NCI-H748 treated with DMSO at 0.1 percent for 48 hours (cell line): ENCODE measurements at regions not wholly inside any gene's neighbourhood (a gene's known extent, or its start where the extent isn't known, plus 50 kb on each side); places are given as distances from the start of the nearest gene placed in this dataset.
A peak's percentile ranks its signal among the peaks of the same experiment; 100 is the strongest.
"Not testable (repeated sequence)": the region's sequence is repeated elsewhere in the genome, so short reads cannot be mapped to it uniquely, and the experiment has no call there.

Experiments used
- DNase-seq: peaks from one replicate; lab custom pipeline; 2025; lab: John Stamatoyannopoulos, UW

DNA sequence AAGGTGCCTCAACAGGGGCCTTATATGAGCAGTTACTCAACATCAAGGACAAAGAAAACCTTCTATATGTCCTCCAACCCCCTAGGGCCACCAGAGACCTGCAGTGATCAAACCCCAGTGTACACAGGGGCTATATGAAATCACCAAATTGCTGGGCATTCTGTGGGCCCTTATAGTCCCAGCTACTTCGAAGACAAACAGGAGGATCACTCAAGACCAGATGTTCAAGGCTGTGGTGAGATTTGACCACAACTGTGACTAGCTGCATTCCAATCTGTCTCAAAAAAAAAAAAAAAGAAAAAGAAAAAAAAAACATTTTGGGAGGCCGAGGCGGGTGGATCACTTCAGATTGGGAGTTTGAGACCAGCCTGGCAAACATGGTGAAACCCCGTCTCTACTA, 51.0 kb upstream of the PRB2 start:
- no peak for DNase-seq

GRCh38 chr12:11457996-11458645, 62.8 kb upstream of the PRB2 start:
- no peak for DNase-seq

GRCh38 chr12:11460343-11461023, 65.1 kb upstream of the PRB2 start:
- DNase-seq: no peak

DNA sequence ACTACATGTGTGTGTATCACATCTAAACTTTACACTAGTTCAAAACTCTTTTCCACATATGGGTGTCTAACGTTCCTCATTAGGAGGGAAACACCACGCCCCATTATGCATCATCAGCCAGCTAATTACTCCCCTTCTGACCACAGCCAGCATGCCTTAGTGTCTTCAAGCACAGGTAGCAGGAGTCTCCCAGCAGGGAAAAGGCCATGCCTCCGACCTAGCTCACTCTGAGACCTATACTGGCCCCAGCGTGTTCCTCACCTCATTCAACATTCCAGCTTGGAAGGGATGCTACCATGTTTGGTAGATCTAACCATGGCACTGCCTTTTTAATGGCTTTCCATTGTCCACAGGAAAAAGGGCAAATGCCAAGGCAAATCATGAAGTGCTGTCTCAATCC, 66.1 kb upstream of the PRB2 start:
- DNase-seq: no peak

DNA sequence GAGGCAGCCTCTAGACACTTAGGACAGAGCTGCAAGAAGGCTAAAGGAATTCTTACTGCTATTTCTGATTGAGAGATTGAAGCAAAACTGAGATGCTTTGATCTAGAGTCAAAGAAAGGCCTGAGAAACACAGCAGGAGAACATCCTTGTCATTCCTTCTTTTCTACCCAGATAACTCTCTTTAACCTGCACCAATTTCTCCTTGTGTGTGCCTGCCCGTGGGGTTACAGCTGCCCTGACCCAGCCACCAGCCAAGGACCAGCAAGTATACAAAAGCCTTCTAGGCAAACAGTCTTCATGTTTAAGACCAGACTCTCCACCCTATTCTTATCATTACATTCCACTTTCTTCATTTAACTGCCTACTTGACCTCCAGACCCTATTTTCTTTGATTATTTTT, 81.7 kb upstream of the PRB2 start:
- no peak for DNase-seq

- no peak for DNase-seq
Measured at GRCh38 chr12:11482955-11483354, 87.6 kb upstream of the PRB2 start.

DNA sequence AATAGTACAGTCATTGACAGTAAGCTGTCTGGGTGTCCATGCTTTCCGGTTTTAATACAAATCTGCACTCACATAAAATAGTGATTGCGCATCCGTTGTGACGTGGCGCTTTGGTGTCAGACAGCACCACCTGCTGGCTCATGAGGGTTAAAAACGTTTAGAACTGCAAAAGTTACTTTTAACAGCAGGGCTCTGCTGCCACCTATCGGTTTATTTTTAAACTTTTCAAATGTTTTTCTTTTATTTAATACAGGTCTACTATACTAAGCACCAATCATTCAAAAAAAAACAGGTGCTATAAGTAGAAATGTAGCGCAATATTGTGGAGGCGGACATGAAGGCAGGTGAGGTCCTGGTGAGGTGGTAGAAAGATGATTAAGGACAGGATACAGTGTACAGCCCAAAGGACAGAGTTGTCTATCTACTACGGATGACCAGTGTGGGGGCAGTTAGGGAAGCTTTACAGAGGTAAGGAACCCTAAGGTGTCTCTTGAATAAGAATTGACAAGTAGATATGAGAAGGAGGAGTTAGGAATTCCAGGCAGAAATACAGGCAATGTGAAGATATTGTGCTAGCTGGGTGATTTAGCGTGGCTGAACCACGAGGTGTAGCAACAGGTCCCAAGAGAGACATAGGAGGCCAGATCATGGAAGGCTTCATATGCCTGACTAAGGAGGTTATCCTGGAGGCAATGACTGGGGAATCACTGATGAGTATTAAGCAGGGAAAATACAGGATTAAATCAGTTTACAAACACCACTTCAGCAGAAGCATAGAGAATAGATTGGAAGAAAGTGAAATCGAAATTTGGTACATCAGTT, 91.5 kb upstream of the PRB2 start:
- DNase-seq: peak; percentile 66

GRCh38 chr12:11496157-11496851, 100.9 kb upstream of the PRB2 start:
- DNase-seq: no peak

GRCh38 chr12:11497438-11497837, 102.1 kb upstream of the PRB2 start:
- no peak for DNase-seq

GRCh38 chr12:11497995-11498394, 102.6 kb upstream of the PRB2 start:
- DNase-seq: no peak

DNA sequence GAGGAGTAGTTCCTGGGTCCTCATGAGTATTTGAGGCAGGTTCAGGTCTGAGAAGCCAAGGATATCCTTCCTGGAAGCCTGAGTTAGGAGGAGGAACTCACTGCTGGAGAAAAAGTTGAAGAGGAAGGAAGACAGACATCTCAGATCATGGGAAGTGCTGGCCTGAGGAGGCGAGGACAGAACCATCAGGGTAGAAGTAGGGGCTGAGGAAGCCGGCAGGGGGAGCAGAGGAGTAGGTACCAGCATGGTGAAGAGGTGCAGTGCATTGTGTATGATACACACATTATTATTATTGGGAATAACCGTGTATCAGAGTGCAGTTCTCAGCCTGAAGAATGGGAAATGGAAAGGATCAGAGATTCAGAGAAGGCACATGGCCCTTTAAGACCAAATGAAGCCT, 103.2 kb upstream of the PRB2 start:
- not testable (repeated sequence) for DNase-seq

DNA sequence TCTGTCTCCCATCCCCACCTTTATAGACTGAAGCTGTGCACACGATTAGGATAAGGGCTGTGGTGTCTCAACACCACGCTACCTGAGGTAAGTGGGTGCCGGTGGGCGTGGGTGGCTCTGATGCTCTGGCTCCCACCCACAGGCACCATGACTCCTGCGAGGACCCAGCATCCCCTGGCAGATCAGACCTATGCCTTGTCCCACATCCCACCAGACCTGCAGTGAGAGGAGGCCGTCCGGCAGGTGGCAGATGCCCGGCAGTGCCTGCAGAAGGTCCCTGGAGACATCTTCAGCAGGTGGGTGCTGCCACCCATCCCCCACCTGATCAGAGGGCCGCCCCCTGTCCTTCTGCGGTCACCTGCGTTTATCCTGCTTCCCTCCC, 104.4 kb upstream of the PRB2 start:
- no peak for DNase-seq

GRCh38 chr12:11500188-11500860, 105.0 kb upstream of the PRB2 start:
- DNase-seq: no peak

GRCh38 chr12:11500861-11501230, 105.5 kb upstream of the PRB2 start:
- no peak for DNase-seq

DNA sequence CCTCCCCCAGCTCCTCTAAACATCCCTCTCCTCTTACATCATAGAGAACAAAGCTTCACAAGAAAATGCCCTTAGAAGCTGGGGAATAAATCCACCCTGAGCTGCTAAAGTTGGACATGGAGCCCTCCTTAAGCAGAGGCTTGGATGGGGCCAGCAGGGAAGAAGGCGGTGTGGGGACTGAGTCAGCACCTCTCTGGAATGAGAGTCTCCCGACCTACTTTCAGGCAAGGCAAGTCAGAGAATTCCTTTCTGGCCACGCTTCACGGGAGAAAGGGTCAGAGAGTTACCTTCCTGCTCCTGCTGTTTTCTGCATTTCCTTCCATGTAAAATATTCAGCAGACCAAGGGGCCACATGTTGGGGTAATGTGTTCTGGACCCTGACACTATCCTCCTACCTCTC, 113.3 kb upstream of the PRB2 start:
- DNase-seq: no peak

DNA sequence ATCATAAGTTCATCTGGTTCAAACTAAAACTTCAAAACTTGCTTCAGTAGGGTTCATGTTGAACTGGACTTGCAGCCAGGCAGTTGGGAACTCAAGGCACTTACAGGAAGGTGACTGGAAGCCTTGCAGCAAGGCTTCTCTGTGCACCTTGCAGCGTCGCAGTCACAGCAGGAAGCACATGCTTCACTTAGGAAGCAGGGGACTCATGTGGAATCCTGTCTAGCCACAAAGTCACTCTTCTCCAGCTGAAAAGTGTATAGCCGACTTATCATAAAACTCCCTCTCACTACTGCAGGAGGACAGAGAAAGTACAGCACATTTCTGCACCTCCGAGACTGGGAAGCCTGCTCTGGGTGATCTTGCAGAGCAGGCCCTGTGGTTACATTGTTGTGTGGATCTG, 114.0 kb upstream of the PRB2 start:
- DNase-seq: no peak

- DNase-seq: no peak
Measured at GRCh38 chr12:11510671-11511070, 115.3 kb upstream of the PRB2 start.

- DNase-seq: no peak
Measured at GRCh38 chr12:11513288-11513687, 117.9 kb upstream of the PRB2 start.

DNA sequence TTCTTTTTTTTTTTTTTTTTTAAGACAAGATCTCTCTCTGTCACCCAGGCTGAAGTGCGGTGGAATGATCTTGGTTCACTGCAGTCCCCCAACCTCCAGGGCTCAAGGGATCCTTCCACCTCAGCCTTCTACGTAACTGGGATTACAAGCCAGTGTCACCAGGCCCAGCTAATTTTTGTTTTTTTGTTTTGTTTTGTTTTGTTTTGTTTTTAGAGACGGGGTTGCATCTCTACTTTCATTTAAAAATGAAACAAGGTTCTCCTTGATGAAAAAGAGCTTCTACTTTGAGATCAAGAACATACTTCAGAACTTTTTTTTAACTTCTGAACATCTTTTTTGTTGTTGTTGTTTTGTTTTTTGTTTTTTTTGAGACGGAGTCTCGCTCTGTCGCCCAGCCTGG, 121.7 kb upstream of the PRB2 start:
- no peak for DNase-seq

DNA sequence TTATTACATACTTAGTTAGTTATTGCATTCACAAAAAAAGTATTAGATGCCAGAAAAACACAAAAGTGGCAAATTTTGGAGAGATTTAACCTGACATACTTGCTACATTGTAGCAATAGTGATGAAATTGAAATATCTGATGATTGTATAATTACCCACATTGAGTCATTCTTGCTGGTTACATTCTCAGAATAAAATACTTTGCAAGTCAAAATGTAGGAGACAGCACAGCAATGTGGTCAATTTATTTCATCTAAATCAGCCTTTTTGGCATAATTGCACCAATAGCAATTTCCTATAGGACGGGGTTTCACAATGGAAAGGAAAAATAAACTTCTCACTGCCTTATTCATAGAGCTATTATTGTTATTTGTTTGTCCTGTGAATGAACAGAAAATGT, 125.0 kb upstream of the ETV6 start:
- no peak for DNase-seq

- no peak for DNase-seq
Measured at GRCh38 chr12:11534064-11534463, 115.4 kb upstream of the ETV6 start.

- DNase-seq: no peak
Measured at GRCh38 chr12:11535127-11535526, 114.3 kb upstream of the ETV6 start.
